HG03354 (cell line): ENCODE measurements at regions not wholly inside any gene's neighbourhood (a gene's known extent, or its start where the extent isn't known, plus 50 kb on each side); places are given as distances from the start of the nearest gene placed in this dataset.

Experiments used
- ATAC-seq: cut with Tn5 transposase; IDR thresholded peaks from one replicate; pipeline ENCODE4 v1.9.1; 2021; ENCODE audit warnings: mild to moderate bottlenecking; ENCODE audit not compliant: unreplicated experiment, poor library complexity, severe bottlenecking

GRCh38 chr3:88369767-88370166, 220.0 kb downstream of the C3orf38 start:
- no peak for ATAC-seq

DNA sequence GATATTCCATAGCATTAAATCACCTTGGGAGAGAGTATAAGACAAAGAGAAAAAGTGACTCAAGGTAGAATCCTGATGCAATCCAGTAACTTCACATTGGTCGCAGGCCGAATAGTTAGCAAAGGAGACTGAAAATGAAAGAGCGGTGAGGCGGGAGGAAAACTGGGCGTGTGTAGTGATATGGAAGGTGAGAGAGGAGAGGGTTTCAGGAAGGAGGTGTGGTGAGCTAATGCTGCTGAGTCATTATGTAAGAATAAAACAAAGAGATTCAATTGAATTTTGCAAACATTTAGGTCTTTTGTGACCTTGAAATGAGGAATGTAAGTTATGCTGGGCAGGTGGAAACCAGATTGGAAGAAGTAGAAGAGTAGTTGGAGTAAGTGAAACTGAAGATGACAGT, 235.3 kb downstream of the C3orf38 start:
- no peak for ATAC-seq

GRCh38 chr3:88398581-88398980, 248.8 kb downstream of the C3orf38 start:
- no peak for ATAC-seq

GRCh38 chr3:88403319-88403718, 253.6 kb downstream of the C3orf38 start:
- ATAC-seq: no peak

GRCh38 chr3:88408097-88408496, 258.3 kb downstream of the C3orf38 start:
- no peak for ATAC-seq

DNA sequence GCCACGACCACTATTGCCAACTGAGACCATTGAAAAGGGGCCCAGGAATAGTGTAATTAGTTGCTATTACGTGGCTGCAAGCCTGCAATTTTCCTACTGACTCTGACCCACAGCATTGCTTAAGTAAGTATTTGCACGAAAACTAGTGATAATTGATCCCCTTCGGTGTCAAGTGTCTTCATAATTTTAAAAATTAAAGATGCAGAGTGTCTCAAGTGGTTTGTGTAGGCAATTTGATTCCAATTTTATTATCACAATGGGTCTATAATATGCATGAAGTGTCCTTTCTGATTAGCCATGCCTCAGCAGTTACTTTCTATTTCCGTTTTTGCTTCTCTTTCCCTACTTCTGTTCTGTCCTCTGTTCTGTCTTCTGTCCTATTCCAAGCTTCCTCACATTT, 259.2 kb downstream of the C3orf38 start:
- ATAC-seq: no peak

DNA sequence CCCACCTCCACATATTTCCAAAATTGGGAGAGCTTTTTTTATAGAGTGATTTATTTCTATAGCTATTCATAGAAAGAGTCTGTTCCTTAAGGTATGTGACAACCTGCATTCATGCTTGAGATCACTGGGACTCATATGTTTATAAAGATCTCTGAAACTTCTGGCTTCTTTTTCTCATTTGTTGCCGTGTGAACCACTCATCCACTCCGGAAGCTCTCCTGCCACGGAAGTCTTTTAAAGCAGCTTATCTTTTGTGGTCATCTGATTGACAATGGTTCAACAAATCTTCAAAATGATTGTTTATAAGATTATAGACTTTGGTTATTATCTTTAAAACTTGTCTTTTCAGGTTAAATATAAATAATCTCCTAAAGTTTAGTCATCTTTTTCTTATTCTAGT, 260.5 kb downstream of the C3orf38 start:
- no peak for ATAC-seq

- no peak for ATAC-seq
Observed at GRCh38 chr3:88412346-88412745, 262.6 kb downstream of the C3orf38 start.

DNA sequence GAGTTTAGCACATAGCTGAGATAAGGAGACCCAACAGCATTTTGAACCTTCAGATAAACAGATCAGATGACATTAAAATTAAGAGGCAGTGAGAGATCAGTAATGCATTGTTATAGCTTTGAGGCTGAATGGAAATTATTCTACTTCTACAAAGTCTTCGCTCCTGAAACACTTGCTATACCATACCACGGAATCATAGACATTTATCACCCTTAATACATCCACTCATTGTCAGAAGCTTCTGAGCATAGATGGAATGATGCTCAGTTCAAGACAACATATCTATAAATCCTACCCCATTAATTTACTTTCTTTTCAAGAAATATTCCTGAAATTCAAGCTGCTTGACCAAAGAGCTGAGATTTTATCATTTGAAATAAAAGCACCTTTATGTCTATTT, 266.7 kb downstream of the C3orf38 start:
- no peak for ATAC-seq

GRCh38 chr3:88418219-88418618, 268.5 kb downstream of the C3orf38 start:
- no peak for ATAC-seq

DNA sequence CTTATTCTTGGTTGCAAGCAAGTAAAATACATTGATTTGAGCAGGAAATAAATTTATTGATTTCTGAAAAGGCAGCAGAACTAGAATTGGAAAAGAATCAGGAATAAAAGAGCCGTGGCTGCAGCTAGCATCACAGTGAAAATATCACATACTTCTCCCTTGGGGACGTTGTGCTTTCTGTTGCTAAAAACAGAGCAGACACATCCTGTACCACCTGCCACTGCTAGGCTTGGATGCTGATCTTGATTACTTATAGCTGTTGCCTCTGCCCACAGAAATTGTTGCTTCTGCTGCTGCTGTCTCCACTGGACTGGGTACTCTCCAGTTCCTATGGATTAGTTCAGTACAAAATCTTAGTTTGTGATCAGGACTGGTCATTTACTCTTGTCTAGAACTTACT, 283.8 kb downstream of the C3orf38 start:
- peak; percentile 99 for ATAC-seq

DNA sequence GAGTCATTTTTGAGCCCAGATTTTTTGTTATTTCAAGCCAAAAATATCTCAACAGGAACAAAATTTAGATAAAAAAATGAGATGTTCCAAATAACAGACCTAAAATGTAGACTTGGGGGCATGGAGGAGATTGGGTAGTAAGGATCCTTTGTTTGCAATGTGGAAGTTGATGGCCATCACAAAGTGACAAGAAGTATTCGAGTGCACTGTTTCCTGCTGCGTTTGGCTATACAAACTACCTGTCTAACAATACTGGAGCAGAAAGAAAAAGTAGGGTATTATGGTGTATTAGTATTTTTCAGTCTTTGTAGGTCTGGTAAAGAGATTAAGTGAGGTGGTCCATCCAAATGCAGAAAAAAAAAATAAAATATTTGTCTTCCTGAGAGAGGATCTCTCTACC, 284.2 kb downstream of the C3orf38 start:
- ATAC-seq: peak; percentile 31

GRCh38 chr3:88440701-88441100, 290.9 kb downstream of the C3orf38 start:
- peak; percentile 55 for ATAC-seq

DNA sequence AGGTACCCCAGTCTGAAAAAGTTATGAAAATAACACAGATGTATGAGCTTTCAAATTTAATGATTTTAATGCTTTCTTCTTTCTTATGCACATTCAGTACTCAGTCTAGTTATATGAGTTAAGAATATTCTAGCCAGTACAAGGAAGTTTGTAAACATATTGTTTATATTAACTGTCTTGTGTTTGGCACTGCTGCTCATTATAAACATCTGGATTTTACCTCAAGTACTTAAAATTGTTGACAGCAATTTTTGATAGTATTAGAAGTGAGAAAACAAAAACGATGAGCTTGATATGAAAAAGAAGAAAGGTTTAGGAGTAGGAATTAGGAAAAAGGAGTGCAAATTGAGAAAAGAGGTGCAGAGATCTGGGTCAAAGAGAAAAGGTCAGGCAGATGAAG, 293.3 kb downstream of the C3orf38 start:
- ATAC-seq: no peak

DNA sequence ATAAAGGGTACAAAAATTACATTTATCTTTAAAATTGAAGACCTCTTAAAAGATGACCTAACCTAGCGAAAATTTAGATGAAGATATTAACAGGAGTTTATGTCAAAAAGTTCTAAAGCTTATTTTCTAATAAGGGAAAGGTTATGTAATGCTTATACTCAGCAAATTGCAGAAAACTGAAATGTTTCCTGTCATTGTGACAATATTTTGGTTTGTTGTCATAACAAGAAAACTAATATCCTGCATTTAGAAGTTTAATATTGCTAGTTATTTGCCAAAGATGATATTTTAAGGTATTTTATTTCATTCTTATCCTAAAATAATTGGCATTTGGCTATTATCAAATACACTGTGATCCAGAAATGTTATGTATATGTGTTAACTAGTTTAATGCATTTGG, 294.5 kb downstream of the C3orf38 start:
- ATAC-seq: no peak

- ATAC-seq: no peak
Observed at GRCh38 chr3:88452228-88452627, 302.5 kb downstream of the C3orf38 start.

- ATAC-seq: no peak
Observed at GRCh38 chr3:88460369-88460768, 310.6 kb downstream of the C3orf38 start.

DNA sequence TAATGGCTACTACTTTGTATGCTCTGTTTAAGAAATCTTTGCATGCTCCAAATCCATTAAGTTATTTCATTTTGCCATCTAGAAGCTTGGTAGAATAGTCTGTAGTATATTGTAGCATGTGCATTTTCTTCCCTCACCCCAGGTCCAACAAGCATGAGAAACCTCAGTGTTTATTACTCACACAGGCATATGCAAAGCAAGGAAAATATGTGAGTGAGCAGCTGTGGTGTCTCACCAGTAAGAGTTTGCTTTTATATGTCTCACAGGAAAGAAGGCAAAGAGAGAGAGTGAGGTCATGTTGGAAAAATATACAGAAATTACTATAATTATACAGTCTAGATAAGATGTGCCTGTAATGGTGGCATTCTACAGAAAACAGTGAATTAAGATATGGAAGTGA, 312.5 kb downstream of the C3orf38 start:
- ATAC-seq: no peak

- no peak for ATAC-seq
Observed at GRCh38 chr3:88467191-88467590, 317.4 kb downstream of the C3orf38 start.

GRCh38 chr3:88469216-88469615, 319.5 kb downstream of the C3orf38 start:
- no peak for ATAC-seq

GRCh38 chr3:88478460-88478859, 328.7 kb downstream of the C3orf38 start:
- ATAC-seq: no peak

DNA sequence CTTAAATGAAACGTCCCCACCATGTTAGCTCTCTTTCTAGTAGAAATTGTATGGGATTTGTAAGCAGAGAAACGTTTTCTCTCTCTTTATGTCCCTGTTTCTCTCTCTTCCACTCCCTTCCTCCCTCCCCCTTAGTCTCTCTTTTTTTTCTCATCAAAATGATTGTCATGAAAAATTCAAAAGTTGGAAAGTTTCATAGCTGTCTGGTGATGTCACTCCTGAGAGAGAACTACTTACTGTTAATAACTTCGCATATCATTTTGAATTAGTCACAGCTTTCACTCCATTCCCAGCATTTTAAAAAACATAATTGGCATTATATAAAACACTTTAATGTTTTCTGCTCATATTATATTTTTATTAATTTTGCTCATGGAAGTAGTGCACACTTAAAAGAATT, 331.1 kb downstream of the C3orf38 start:
- ATAC-seq: no peak

DNA sequence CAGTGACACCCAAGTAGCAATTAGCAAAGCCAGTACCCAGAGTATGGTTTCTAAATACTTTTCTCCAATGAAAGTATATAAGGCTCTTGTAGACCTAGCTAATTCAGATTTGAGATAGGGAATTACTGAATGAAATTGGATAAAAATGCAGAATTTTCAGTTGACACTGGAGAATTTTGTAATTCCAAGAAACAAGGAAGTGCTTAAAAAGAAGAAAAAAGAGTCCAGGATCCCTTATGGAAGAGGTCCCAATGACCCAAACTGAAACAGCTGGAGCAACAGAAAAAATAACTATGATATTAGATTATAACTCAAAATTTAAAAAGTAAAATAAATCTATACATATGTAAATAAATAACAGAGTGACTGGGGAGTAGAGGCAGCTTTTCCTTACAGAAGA, 335.2 kb downstream of the C3orf38 start:
- no peak for ATAC-seq
